IMR-90 (cell line): ENCODE measurements at regions not wholly inside any gene's neighbourhood (a gene's known extent, or its start where the extent isn't known, plus 50 kb on each side); places are given as distances from the start of the nearest gene placed in this dataset.

Experiments
- ATAC-seq: fragments of 200-7000 bp; cut with Tn5 transposase; 2 replicates; pipeline ENCODE4 v1.9.1; 2020; ENCODE audit warnings: low read depth, mild to moderate bottlenecking, moderate library complexity
- BruUV-seq: library from RNA; stranded (reverse); fragments of 400-500 nt; replicated peaks from 2 replicates; lab custom pipeline; 2021; lab: Mats Ljungman, UMichigan
- CTCF ChIA-PET: fragments of 300-600 bp; formaldehyde crosslinking; extraction: SDS; loops from one replicate; lab custom pipeline; 2021; ENCODE audit warnings: antibody characterized with exemption; lab: Yijun Ruan, JAX
- POLR2A ChIA-PET: fragments of 300-600 bp; sonication (Branson Sonifier 250); formaldehyde crosslinking; loops from one replicate; lab custom pipeline; 2022; ENCODE audit warnings: antibody characterized with exemption; ENCODE audit not compliant: unreplicated experiment; lab: Charles Lee
- DNase-seq: peaks from one replicate; pipeline ENCODE4 v3.0.0; 2013
- H2AFZ ChIP-seq: replicated peaks from 2 replicates; pipeline ENCODE3; 2013; ENCODE audit warnings: low read length, mild to moderate bottlenecking; ENCODE audit not compliant: poor library complexity
- H2AK5ac ChIP-seq: 2 replicates; pipeline ENCODE4 v1.6.1; 2013; ENCODE audit warnings: low read depth, low read length, inconsistent platforms
- H2AK9ac ChIP-seq: replicated peaks from 2 replicates; pipeline ENCODE3; 2013; ENCODE audit warnings: mild to moderate bottlenecking, low read depth, low read length, moderate library complexity; ENCODE audit not compliant: poor library complexity
- H2BK120ac ChIP-seq: 2 replicates; pipeline ENCODE4 v1.6.1; 2013; ENCODE audit warnings: low read depth, low read length, inconsistent platforms
- H2BK15ac ChIP-seq: 3 replicates; pipeline ENCODE4 v1.6.1; 2013; ENCODE audit warnings: low read depth, low read length, inconsistent platforms
- H2BK20ac ChIP-seq: 2 replicates; pipeline ENCODE4 v1.6.1; 2013; ENCODE audit warnings: low read depth, mild to moderate bottlenecking, inconsistent platforms, low read length, moderate library complexity
- H2BK5ac ChIP-seq: 2 replicates; pipeline ENCODE4 v1.6.1; 2013; ENCODE audit warnings: mild to moderate bottlenecking, low read depth, low read length, inconsistent platforms; ENCODE audit not compliant: poor library complexity, severe bottlenecking
- H3K14ac ChIP-seq: replicated peaks from 2 replicates; pipeline ENCODE4 v1.6.1; 2013; ENCODE audit warnings: low read depth, low read length, inconsistent platforms
- H3K18ac ChIP-seq: 2 replicates; pipeline ENCODE4 v1.6.1; 2013; ENCODE audit warnings: low read depth, low read length, control low read depth
- H3K23ac ChIP-seq: 2 replicates; pipeline ENCODE4 v1.6.1; 2013; ENCODE audit warnings: low read depth, low read length, inconsistent platforms
- H3K27ac ChIP-seq: 2 replicates; pipeline ENCODE4 v1.5.1; 2013; ENCODE audit warnings: mild to moderate bottlenecking, control low read depth, low read length; ENCODE audit not compliant: insufficient read depth
- H3K27me3 ChIP-seq: 2 replicates; pipeline ENCODE4 v1.6.1; 2013; ENCODE audit warnings: low read length; ENCODE audit not compliant: control insufficient read depth, insufficient read depth
- H3K36me3 ChIP-seq: 2 replicates; pipeline ENCODE4 v1.6.1; 2013; ENCODE audit warnings: low read length, mixed read lengths; ENCODE audit not compliant: control insufficient read depth, insufficient read depth
- H3K4ac ChIP-seq: 2 replicates; pipeline ENCODE4 v1.6.1; 2013; ENCODE audit warnings: low read depth, low read length, inconsistent platforms
- H3K4me1 ChIP-seq: 2 replicates; pipeline ENCODE4 v1.6.1; 2013; ENCODE audit warnings: low read length, mixed read lengths; ENCODE audit not compliant: control insufficient read depth, insufficient read depth
- H3K4me2 ChIP-seq: 2 replicates; pipeline ENCODE4 v1.6.1; 2013; ENCODE audit warnings: low read depth, mild to moderate bottlenecking, control low read depth, low read length, moderate library complexity
- H3K4me3 ChIP-seq: 2 replicates; pipeline ENCODE4 v1.5.1; 2013; ENCODE audit warnings: low read depth, mild to moderate bottlenecking, control low read depth, low read length, moderate library complexity; ENCODE audit not compliant: insufficient read depth
- H3K56ac ChIP-seq: 2 replicates; pipeline ENCODE4 v1.6.1; 2013; ENCODE audit warnings: low read length, inconsistent platforms; ENCODE audit not compliant: insufficient read depth; ENCODE audit errors: extremely low read depth
- H3K79me1 ChIP-seq, 2 experiments: 2 replicates each; pipeline ENCODE4 v1.6.1; 2013; ENCODE audit warnings: low read length in 2 of 2, inconsistent platforms in 1 of 2, low read depth in 1 of 2
- H3K9ac ChIP-seq: 2 replicates; pipeline ENCODE4 v1.6.1; 2013; ENCODE audit warnings: low read depth, low read length, control low read depth
- H3K9me1 ChIP-seq: 2 replicates; pipeline ENCODE4 v1.6.1; 2013; ENCODE audit warnings: low read length, inconsistent platforms; ENCODE audit not compliant: insufficient read depth
- H3K9me3 ChIP-seq: 2 replicates; pipeline ENCODE4 v1.6.1; 2013; ENCODE audit warnings: low read length; ENCODE audit not compliant: control insufficient read depth, insufficient read depth
- H4K20me1 ChIP-seq: 2 replicates; pipeline ENCODE4 v1.6.1; 2013; ENCODE audit warnings: low read length, inconsistent platforms; ENCODE audit not compliant: insufficient read depth
- H4K5ac ChIP-seq: 2 replicates; pipeline ENCODE4 v1.6.1; 2013; ENCODE audit warnings: mild to moderate bottlenecking, low read depth, low read length, control low read depth
- H4K8ac ChIP-seq, 2 experiments: 2 replicates each; pipeline ENCODE4 v1.6.1; 2013; ENCODE audit warnings: low read depth in 2 of 2, low read length in 2 of 2, control low read depth in 1 of 2, inconsistent platforms in 1 of 2
- H4K91ac ChIP-seq: 2 replicates; pipeline ENCODE4 v1.6.1; 2013; ENCODE audit warnings: low read depth, low read length, inconsistent platforms; ENCODE audit not compliant: insufficient read depth
- BHLHE40 ChIP-seq: fragments of 150-350 bp; IDR thresholded peaks from 2 replicates; pipeline ENCODE4 v1.6.1; 2016; ENCODE audit warnings: mild to moderate bottlenecking, low read depth, low read length
- CEBPB ChIP-seq: IDR thresholded peaks from 2 replicates; pipeline ENCODE4 v1.6.1; 2012; ENCODE audit warnings: low read depth, low read length, improper control_type of control experiment
- CHD1 ChIP-seq: IDR thresholded peaks from 2 replicates; pipeline ENCODE4 v1.6.1; 2012; ENCODE audit warnings: low read depth, low read length, improper control_type of control experiment
- CTCF ChIP-seq: conservative IDR thresholded peaks from 2 replicates; pipeline ENCODE4 v1.5.1; 2012; ENCODE audit warnings: mild to moderate bottlenecking, low read depth, low read length, improper control_type of control experiment
- FOS ChIP-seq: fragments of 150-350 bp; IDR thresholded peaks from 2 replicates; pipeline ENCODE4 v1.6.1; 2016; ENCODE audit warnings: low read depth, low read length
- MAFK ChIP-seq: IDR thresholded peaks from 2 replicates; pipeline ENCODE4 v1.6.1; 2012; ENCODE audit warnings: low read depth, low read length, improper control_type of control experiment
- MAZ ChIP-seq: IDR thresholded peaks from 2 replicates; pipeline ENCODE4 v1.6.1; 2012; ENCODE audit warnings: low read depth, mild to moderate bottlenecking, low read length, improper control_type of control experiment, moderate library complexity, borderline replicate concordance
- MXI1 ChIP-seq: IDR thresholded peaks from 2 replicates; pipeline ENCODE4 v1.6.1; 2012; ENCODE audit warnings: low read depth, mild to moderate bottlenecking, low read length, moderate library complexity, borderline replicate concordance
- NFE2L2 ChIP-seq: fragments of 150-350 bp; IDR thresholded peaks from 2 replicates; pipeline ENCODE4 v1.6.1; 2016; ENCODE audit warnings: low read depth, mild to moderate bottlenecking, low read length
- POLR2A ChIP-seq: IDR thresholded peaks from 2 replicates; pipeline ENCODE4 v1.6.1; 2012; ENCODE audit warnings: mild to moderate bottlenecking, low read depth, low read length
- RAD21 ChIP-seq: IDR thresholded peaks from 2 replicates; pipeline ENCODE4 v1.6.1; 2012; ENCODE audit warnings: low read length, improper control_type of control experiment
- RFX5 ChIP-seq: IDR thresholded peaks from 2 replicates; pipeline ENCODE4 v1.8.0; 2012; ENCODE audit warnings: low read depth, mild to moderate bottlenecking, low read length, moderate library complexity
- SMC3 ChIP-seq: fragments of 150-350 bp; IDR thresholded peaks from 2 replicates; pipeline ENCODE4 v1.6.1; 2016; ENCODE audit warnings: low read depth, mild to moderate bottlenecking, antibody characterized with exemption, low read length, moderate library complexity
- USF2 ChIP-seq: fragments of 150-350 bp; IDR thresholded peaks from 2 replicates; pipeline ENCODE4 v1.6.1; 2017; ENCODE audit warnings: mild to moderate bottlenecking, antibody characterized with exemption, low read length, low read depth
- WGBS, 2 experiments: methylation state at CpG; one replicate each; pipeline versions ENCODE4 v1.1.5 to v1.1.7; 2013; ENCODE audit warnings: missing lambda C conversion rate in 2 of 2; ENCODE audit not compliant: insufficient read length in 1 of 2; ENCODE audit errors: extremely low coverage in 2 of 2; 5-methylcytosine and 5-hydroxymethylcytosine counted together
- dilution Hi-C: fragments of 300-500 bp; cut with HindIII; formaldehyde crosslinking; loops from one replicate; pipeline ENCODE4 v1.14.3; 2018; ENCODE audit warnings: low sequenced_read_pairs; ENCODE audit not compliant: unreplicated experiment
- in situ Hi-C: fragments of 300-500 bp; cut with MboI; formaldehyde crosslinking; loops from 3 replicates; pipeline ENCODE4 v1.14.3; 2019; ENCODE audit warnings: low sequenced_read_pairs, inconsistent platforms, mixed read lengths
- intact Hi-C: fragments of 100-400 bp; cut with micrococcal nuclease; formaldehyde crosslinking; loops from 2 replicates; pipeline ENCODE4 v1.10.0; 2022
- TF ChIP-seq, protein P1 (sequence below): fragments of 150-350 bp; IDR thresholded peaks from 2 replicates; pipeline ENCODE4 v1.6.1; 2016; ENCODE audit warnings: low read depth, mild to moderate bottlenecking, low read length, moderate library complexity, borderline replicate concordance

GRCh38 chr6:142676027-142676443 is 268.9 kb downstream of the HIVEP2 start:
- in situ Hi-C loops = loop anchor here (25.0 kb wide), 1 partner anchor 1336 kb away; the partner anchor contains the start of gene PLAGL1
- Histone ChIP-seq H2BK120ac (no peak overlapping the region), H3K9ac (no peak overlapping the region), H2BK20ac (no peak overlapping the region), H3K79me1 (no peaks in the 10 kb centered on the region), H4K91ac (no peak overlapping the region), H3K4me1 (no peaks in the 10 kb centered on the region), H4K5ac (no peak overlapping the region), H3K27ac (no peak overlapping the region), H3K4me3 (no peak overlapping the region), H2BK15ac (no peak overlapping the region), H2BK5ac (no peak overlapping the region), H3K4ac (no peak overlapping the region), H3K18ac (no peak overlapping the region), H3K56ac (no peak overlapping the region), H3K27me3 (peaks cover 46% of the 10 kb centered on the region), H3K9me1 (no peaks in the 10 kb centered on the region), H2AFZ (no peak overlapping the region), H3K4me2 (no peak overlapping the region), H2AK5ac (no peak overlapping the region), H2AK9ac (no peak overlapping the region), H3K14ac (no peak overlapping the region), H4K8ac (no peak overlapping the region), H3K23ac (no peak overlapping the region), H4K20me1 (no peaks in the 10 kb centered on the region), H3K9me3 (no peaks in the 10 kb centered on the region; the same call in 1 of the 2 replicates), H3K36me3 (no peaks in the 10 kb centered on the region)
- no peak for DNase-seq
- POLR2A ChIA-PET = no interaction called here
- dilution Hi-C loops = no loop called here
- 0% methylated on average over 2 of the region's 5 CpGs; no CpG with 5 or more reads in 1 of the 2 experiments for WGBS, 2 experiments
- no TSS peak for BruUV-seq
- TF ChIP-seq CHD1 = no peak
- TF ChIP-seq, protein P1, sequence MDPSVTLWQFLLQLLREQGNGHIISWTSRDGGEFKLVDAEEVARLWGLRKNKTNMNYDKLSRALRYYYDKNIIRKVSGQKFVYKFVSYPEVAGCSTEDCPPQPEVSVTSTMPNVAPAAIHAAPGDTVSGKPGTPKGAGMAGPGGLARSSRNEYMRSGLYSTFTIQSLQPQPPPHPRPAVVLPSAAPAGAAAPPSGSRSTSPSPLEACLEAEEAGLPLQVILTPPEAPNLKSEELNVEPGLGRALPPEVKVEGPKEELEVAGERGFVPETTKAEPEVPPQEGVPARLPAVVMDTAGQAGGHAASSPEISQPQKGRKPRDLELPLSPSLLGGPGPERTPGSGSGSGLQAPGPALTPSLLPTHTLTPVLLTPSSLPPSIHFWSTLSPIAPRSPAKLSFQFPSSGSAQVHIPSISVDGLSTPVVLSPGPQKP = no peak
- no peak for TF ChIP-seq POLR2A
- no peak for TF ChIP-seq NFE2L2
- no peak for TF ChIP-seq BHLHE40
- no peak for TF ChIP-seq MAFK
- TF ChIP-seq FOS = no peak
- TF ChIP-seq CEBPB = no peak
- TF ChIP-seq SMC3 = no peak
- no peak for TF ChIP-seq MAZ
- no peak for TF ChIP-seq MXI1
- no peak for TF ChIP-seq RFX5
- TF ChIP-seq RAD21 = no peak
- TF ChIP-seq CTCF = no peak
- TF ChIP-seq USF2 = no peak
- ATAC-seq = no peak
- CTCF ChIA-PET = no interaction called here
- intact Hi-C loops = no loop called here
